Gastroesophageal sphincter (tissue), 4 donors: ENCODE measurements at regions not wholly inside any gene's neighbourhood (a gene's known extent, or its start where the extent isn't known, plus 50 kb on each side); places are given as distances from the start of the nearest gene placed in this dataset.

Experiments
- ATAC-seq: fragments of 150-250 bp; one replicate; pipeline ENCODE4 v1.9.1; 2016; ENCODE audit warnings: mild to moderate bottlenecking, moderate library complexity
- H3K27ac ChIP-seq, 4 donors: fragments of 200-600 bp; sonication (generic) in 3 of 4; 1 replicate in 3 of 4; 2 replicates in 1 of 4; pipeline ENCODE4 v1.5.1; 2016 to 2019
- H3K27me3 ChIP-seq: fragments of 200-600 bp; sonication (generic); one replicate; pipeline ENCODE4 v1.5.1; 2019
- H3K36me3 ChIP-seq, 2 donors: fragments of 200-600 bp; sonication (generic); one replicate each; pipeline ENCODE4 v1.5.1; 2019; ENCODE audit warnings: control low read depth in 1 of 2
- H3K4me1 ChIP-seq, 3 donors: fragments of 200-600 bp; sonication (generic); 1 replicate in 2 of 3; 2 replicates in 1 of 3; pipeline ENCODE4 v1.5.1; 2016 to 2019; ENCODE audit warnings: control low read depth in 2 of 3
- H3K4me3 ChIP-seq, 2 donors: fragments of 200-600 bp; sonication (generic); one replicate each; pipeline ENCODE4 v1.5.1; 2019; ENCODE audit warnings: mild to moderate bottlenecking in 1 of 2, moderate library complexity in 1 of 2
- H3K9me3 ChIP-seq, 3 donors: fragments of 200-600 bp; sonication (generic); one replicate each; pipeline ENCODE4 v1.5.1; 2017 to 2019; ENCODE audit warnings: control low read depth in 2 of 3
- EP300 ChIP-seq: sonication (generic); formaldehyde crosslinking; IDR thresholded peaks from one replicate; pipeline ENCODE4 v1.6.1; 2017; ENCODE audit warnings: antibody characterized with exemption, mild to moderate bottlenecking
- POLR2A ChIP-seq, 2 donors: fragments of 450-650 bp; IDR thresholded peaks; one replicate each; pipeline ENCODE4 v1.6.1; 2017; ENCODE audit warnings: antibody characterized with exemption in 2 of 2, mild to moderate bottlenecking in 2 of 2, moderate library complexity in 1 of 2
- POLR2AphosphoS5 ChIP-seq: sonication (generic); formaldehyde crosslinking; IDR thresholded peaks from one replicate; pipeline ENCODE4 v1.6.1; 2017; ENCODE audit warnings: antibody characterized with exemption
- WGBS, 2 donors: methylation state at CpG; one replicate each; pipeline ENCODE4 v1.1.5; 2018; ENCODE audit warnings: low coverage in 1 of 2; 5-methylcytosine and 5-hydroxymethylcytosine counted together
- TF ChIP-seq, protein P1 (sequence below), 4 experiments: fragments of 200-600 bp in 2 of 4; fragments of 450-650 bp in 2 of 4; sonication (generic) in 1 of 4; IDR thresholded peaks; one replicate each; pipeline ENCODE4 v1.5.1; 2017 to 2019; ENCODE audit warnings: antibody characterized with exemption in 4 of 4, mild to moderate bottlenecking in 2 of 4, moderate library complexity in 2 of 4

DNA sequence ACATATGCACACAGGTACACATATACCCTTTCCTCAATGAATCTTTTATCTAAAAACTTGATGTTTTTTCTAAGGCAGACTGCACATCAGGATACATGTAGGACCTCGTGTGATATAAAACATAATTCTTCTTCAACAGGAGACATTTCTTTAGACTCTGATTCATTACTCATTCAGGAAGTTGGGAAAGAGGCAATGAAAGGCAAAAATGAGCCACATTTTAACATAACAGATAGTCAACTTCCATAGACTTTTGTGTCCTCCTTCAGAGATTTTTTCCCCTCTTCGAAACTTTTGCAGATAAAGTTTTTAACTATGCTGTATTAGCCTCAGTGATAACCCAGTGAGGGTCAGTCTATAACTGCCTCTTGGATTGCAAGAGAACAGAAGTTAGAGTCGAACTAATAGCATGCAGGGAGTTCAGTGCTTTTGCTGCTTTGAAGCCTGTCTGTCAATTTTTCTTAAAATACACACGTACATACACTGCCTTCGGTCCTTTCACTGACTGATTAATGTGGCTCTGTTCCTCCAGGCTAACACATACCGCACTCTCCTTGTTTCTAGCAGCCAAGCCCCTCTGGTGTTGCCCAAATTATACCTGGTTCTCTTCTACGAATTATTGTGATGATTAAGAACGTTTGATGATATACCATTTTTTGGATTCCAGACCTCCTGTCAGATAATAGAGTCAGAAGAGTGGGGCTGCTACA is 562.5 kb upstream of the MAP3K7 start:
- ATAC-seq, result no peak

GRCh38 chr6:91144126-91144525 is 557.3 kb upstream of the MAP3K7 start:
- no peak for ATAC-seq
- 62 to 100% methylated on average over 2 to 3 of the region's 3 CpGs for WGBS, 2 donors
- no peak overlapping the region for H3K27ac ChIP-seq
- H3K4me1 ChIP-seq, result no peaks in the 10 kb centered on the region
- no peak overlapping the region for H3K4me3 ChIP-seq
- H3K27me3 ChIP-seq, result no peaks in the 10 kb centered on the region
- H3K36me3 ChIP-seq, result no peaks in the 10 kb centered on the region
- TF ChIP-seq POLR2A (IDR thresholded peaks at IDR 0.05), result no peak
- TF ChIP-seq POLR2AphosphoS5, result no peak
- TF ChIP-seq, protein P1, sequence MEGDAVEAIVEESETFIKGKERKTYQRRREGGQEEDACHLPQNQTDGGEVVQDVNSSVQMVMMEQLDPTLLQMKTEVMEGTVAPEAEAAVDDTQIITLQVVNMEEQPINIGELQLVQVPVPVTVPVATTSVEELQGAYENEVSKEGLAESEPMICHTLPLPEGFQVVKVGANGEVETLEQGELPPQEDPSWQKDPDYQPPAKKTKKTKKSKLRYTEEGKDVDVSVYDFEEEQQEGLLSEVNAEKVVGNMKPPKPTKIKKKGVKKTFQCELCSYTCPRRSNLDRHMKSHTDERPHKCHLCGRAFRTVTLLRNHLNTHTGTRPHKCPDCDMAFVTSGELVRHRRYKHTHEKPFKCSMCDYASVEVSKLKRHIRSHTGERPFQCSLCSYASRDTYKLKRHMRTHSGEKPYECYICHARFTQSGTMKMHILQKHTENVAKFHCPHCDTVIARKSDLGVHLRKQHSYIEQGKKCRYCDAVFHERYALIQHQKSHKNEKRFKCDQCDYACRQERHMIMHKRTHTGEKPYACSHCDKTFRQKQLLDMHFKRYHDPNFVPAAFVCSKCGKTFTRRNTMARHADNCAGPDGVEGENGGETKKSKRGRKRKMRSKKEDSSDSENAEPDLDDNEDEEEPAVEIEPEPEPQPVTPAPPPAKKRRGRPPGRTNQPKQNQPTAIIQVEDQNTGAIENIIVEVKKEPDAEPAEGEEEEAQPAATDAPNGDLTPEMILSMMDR (IDR thresholded peaks at IDR 0.05), result no peak
- TF ChIP-seq EP300, result no peak
- H3K9me3 ChIP-seq, result no peaks in the 10 kb centered on the region

More for the DNA sequence above, 562.5 kb upstream of the MAP3K7 start:
- H3K4me1 ChIP-seq, result no peaks in the 10 kb centered on the region
- TF ChIP-seq, protein P1 (IDR thresholded peaks at IDR 0.05), result no peak
- TF ChIP-seq POLR2AphosphoS5 (no peak), POLR2A (IDR thresholded peaks at IDR 0.05) (no peak), EP300 (no peak)
- WGBS, 2 donors, result 45 to 58% methylated on average over 8 of the region's 8 CpGs
- H3K4me3 ChIP-seq, result no peak overlapping the region
- no peaks in the 10 kb centered on the region for H3K36me3 ChIP-seq
- no peaks in the 10 kb centered on the region for H3K9me3 ChIP-seq
- H3K27me3 ChIP-seq, result no peaks in the 10 kb centered on the region
- no peak overlapping the region for H3K27ac ChIP-seq

- 58 to 76% methylated on average over 3 of the region's 3 CpGs for WGBS, 2 donors
- Histone ChIP-seq H3K27ac (no peak overlapping the region), H3K4me3 (no peak overlapping the region), H3K36me3 (no peaks in the 10 kb centered on the region), H3K27me3 (no peaks in the 10 kb centered on the region), H3K9me3 (no peaks in the 10 kb centered on the region), H3K4me1 (no peaks in the 10 kb centered on the region)
- TF ChIP-seq POLR2AphosphoS5, result no peak
- no peak for TF ChIP-seq POLR2A (IDR thresholded peaks at IDR 0.05)
- TF ChIP-seq, protein P1 (IDR thresholded peaks at IDR 0.05), result no peak
- no peak for TF ChIP-seq EP300
- no peak for ATAC-seq
These were observed 555.3 kb upstream of the MAP3K7 start for GRCh38 chr6:91142154-91142553.

DNA sequence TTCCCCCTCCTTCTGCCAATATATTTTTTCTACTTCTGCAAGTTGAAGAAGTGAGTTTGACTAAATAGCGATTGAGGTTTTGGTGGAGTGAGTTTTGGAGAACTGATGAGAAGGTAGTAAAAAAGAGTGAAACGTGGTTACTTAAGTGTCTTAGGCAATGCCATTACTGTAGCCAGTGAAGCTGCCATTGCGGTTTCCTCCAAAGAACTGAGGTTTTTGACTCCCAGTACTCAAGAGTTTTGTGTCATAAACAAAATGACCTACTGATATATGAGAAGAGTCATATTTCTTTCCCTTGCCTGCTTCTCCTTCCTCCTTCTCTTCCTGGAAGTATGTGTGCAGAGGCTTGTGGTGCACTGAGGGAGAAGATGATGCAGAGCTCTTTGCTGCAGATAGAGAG is 554.5 kb upstream of the MAP3K7 start:
- 84 to 91% methylated on average over 3 of the region's 3 CpGs for WGBS, 2 donors
- H3K9me3 ChIP-seq, result no peaks in the 10 kb centered on the region
- H3K27ac ChIP-seq, result no peak overlapping the region
- no peak for ATAC-seq
- no peak for TF ChIP-seq POLR2AphosphoS5
- TF ChIP-seq EP300, result no peak
- TF ChIP-seq POLR2A (IDR thresholded peaks at IDR 0.05), result no peak
- TF ChIP-seq, protein P1 (IDR thresholded peaks at IDR 0.05), result no peak
- no peak overlapping the region for H3K4me3 ChIP-seq
- no peaks in the 10 kb centered on the region for H3K27me3 ChIP-seq
- H3K4me1 ChIP-seq, result no peaks in the 10 kb centered on the region
- H3K36me3 ChIP-seq, result no peaks in the 10 kb centered on the region

GRCh38 chr6:91140449-91140848 is 553.6 kb upstream of the MAP3K7 start:
- Histone ChIP-seq H3K36me3 (no peaks in the 10 kb centered on the region), H3K27ac (no peak overlapping the region), H3K4me3 (no peak overlapping the region), H3K27me3 (no peaks in the 10 kb centered on the region), H3K9me3 (no peaks in the 10 kb centered on the region), H3K4me1 (no peaks in the 10 kb centered on the region)
- no peak for ATAC-seq
- WGBS, 2 donors, result 42 to 46% methylated on average over 2 of the region's 2 CpGs
- no peak for TF ChIP-seq POLR2AphosphoS5
- TF ChIP-seq, protein P1 (IDR thresholded peaks at IDR 0.05), result no peak
- TF ChIP-seq POLR2A (IDR thresholded peaks at IDR 0.05), result no peak
- TF ChIP-seq EP300, result no peak
